ENCODE measurements at regions not wholly inside any gene's neighbourhood (a gene's known extent, or its start where the extent isn't known, plus 50 kb on each side); places are given as distances from the start of the nearest gene placed in this dataset.

GRCh38 chr4:159684061-159684460, 581.2 kb downstream of the RAPGEF2 start:
- WGBS, 2 donors, result 63 to 65% methylated on average over 1 of the region's 1 CpG
- no peak for DNase-seq (ENCODE audit: low spot score in 2 of 2)
- no peak overlapping the region for H3K4me3 ChIP-seq (ENCODE audit: low read depth, poor library complexity, severe bottlenecking)
- intact Hi-C loops (cut with DNase I; ENCODE audit: low total_unique reads), result no loop called here
- TF ChIP-seq, protein P1, sequence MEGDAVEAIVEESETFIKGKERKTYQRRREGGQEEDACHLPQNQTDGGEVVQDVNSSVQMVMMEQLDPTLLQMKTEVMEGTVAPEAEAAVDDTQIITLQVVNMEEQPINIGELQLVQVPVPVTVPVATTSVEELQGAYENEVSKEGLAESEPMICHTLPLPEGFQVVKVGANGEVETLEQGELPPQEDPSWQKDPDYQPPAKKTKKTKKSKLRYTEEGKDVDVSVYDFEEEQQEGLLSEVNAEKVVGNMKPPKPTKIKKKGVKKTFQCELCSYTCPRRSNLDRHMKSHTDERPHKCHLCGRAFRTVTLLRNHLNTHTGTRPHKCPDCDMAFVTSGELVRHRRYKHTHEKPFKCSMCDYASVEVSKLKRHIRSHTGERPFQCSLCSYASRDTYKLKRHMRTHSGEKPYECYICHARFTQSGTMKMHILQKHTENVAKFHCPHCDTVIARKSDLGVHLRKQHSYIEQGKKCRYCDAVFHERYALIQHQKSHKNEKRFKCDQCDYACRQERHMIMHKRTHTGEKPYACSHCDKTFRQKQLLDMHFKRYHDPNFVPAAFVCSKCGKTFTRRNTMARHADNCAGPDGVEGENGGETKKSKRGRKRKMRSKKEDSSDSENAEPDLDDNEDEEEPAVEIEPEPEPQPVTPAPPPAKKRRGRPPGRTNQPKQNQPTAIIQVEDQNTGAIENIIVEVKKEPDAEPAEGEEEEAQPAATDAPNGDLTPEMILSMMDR (IDR thresholded peaks at IDR 0.05), result no peak
- no peak for TF ChIP-seq POLR2A (IDR thresholded peaks at IDR 0.05)

- no peak for TF ChIP-seq POLR2A (IDR thresholded peaks at IDR 0.05)
- TF ChIP-seq, protein P1 (IDR thresholded peaks at IDR 0.05), result no peak
- no peak for DNase-seq (ENCODE audit: low spot score in 2 of 2)
- intact Hi-C loops (cut with DNase I; ENCODE audit: low total_unique reads), result no loop called here
- H3K4me3 ChIP-seq (ENCODE audit: low read depth, poor library complexity, severe bottlenecking), result no peak overlapping the region
- WGBS, 2 donors, result 13 to 16% methylated on average over 3 of the region's 3 CpGs
Observed at GRCh38 chr4:159685340-159686092, 582.6 kb downstream of the RAPGEF2 start.

DNA sequence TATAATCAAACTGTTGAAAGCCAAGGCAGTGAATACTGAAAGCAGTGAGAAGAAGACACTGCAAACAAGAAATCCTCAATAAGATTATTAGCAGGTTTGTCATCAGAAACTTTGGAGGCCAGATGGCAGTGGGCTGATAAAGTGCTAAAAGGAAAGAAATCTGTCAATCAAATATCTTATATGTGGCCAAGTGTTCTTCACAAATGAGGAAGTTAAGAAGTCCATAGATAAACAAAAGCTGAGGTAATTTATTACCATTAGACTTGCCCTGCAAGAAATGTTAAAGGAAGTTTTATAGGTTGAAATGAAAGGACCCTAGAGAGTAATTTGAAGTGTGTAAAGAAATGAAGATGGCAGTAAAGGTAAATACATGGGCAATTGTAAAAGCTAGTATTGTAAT, 586.6 kb downstream of the RAPGEF2 start:
- no peak overlapping the region for H3K4me3 ChIP-seq (ENCODE audit: low read depth, poor library complexity, severe bottlenecking)
- intact Hi-C loops (cut with DNase I; ENCODE audit: low total_unique reads), result no loop called here
- no peak for TF ChIP-seq POLR2A (IDR thresholded peaks at IDR 0.05)
- TF ChIP-seq, protein P1 (IDR thresholded peaks at IDR 0.05), result no peak
- DNase-seq (ENCODE audit: low spot score in 2 of 2), result no peak

- no peak for TF ChIP-seq POLR2A (IDR thresholded peaks at IDR 0.05)
- TF ChIP-seq, protein P1 (IDR thresholded peaks at IDR 0.05), result no peak
- WGBS, 2 donors, result 76 to 77% methylated on average over 6 of the region's 6 CpGs
- no peak overlapping the region for H3K4me3 ChIP-seq (ENCODE audit: low read depth, poor library complexity, severe bottlenecking)
- no peak for DNase-seq (ENCODE audit: low spot score in 2 of 2)
- intact Hi-C loops (cut with DNase I; ENCODE audit: low total_unique reads), result no loop called here
Observed at GRCh38 chr4:159697322-159698283, 594.7 kb downstream of the RAPGEF2 start.

GRCh38 chr4:159698336-159698735, 595.5 kb downstream of the RAPGEF2 start:
- H3K4me3 ChIP-seq (ENCODE audit: low read depth, poor library complexity, severe bottlenecking), result no peak overlapping the region
- WGBS, 2 donors, result 78 to 87% methylated on average over 3 of the region's 3 CpGs
- intact Hi-C loops (cut with DNase I; ENCODE audit: low total_unique reads), result no loop called here
- TF ChIP-seq, protein P1 (IDR thresholded peaks at IDR 0.05), result no peak
- no peak for TF ChIP-seq POLR2A (IDR thresholded peaks at IDR 0.05)
- DNase-seq (ENCODE audit: low spot score in 2 of 2), result no peak

Data from lower leg skin (tissue), 4 donors.